ENCODE measurements at regions not wholly inside any gene's neighbourhood (a gene's known extent, or its start where the extent isn't known, plus 50 kb on each side); places are given as distances from the start of the nearest gene placed in this dataset.
A peak's percentile ranks its signal among the peaks of the same experiment; 100 is the strongest.

DNA sequence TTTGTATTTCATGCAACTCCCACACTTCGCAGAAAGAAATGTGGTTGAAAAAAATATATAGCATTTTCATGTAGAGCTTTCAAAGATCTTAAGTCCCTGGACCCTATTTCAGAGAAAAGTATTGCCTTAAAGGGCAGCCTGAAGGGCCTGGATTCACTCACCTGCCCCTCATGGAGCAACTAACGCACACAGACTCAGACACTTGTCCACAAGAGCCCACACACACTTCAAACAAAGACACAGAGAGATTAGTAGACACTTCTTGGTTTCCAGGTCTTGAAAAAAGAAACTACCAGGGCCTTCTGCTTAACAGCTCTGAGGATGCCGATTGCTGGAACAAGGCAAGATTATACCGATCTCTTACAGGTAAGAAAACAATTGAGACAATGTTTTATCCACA lies 122.2 kb downstream of the ZBTB18 start:
- Histone ChIP-seq H3K27me3 (ENCODE audit: insufficient read depth, low read length, poor library complexity, severe bottlenecking) (no peaks in the 10 kb centered on the region), H3K4me3 (ENCODE audit: low read length) (no peak overlapping the region), H3K27ac (ENCODE audit: low read depth, low read length) (no peak overlapping the region), H3K9me3 (ENCODE audit: low read length) (no peaks in the 10 kb centered on the region), H3K4me1 (ENCODE audit: insufficient read depth, low read length) (no peaks in the 10 kb centered on the region), H3K36me3 (ENCODE audit: insufficient read depth, low read length) (no peaks in the 10 kb centered on the region)
- Mint-ChIP-seq H3K36me3 (no peaks in the 10 kb centered on the region), H3K27ac (no peak overlapping the region), H3K9me3 (no peaks in the 10 kb centered on the region), H3K27me3 (no peaks in the 10 kb centered on the region), H3K4me3 (no peak overlapping the region), H3K4me1 (no peaks in the 10 kb centered on the region)
- ChIA-PET POLR2A (no interaction called here), CTCF (no interaction called here)
- DNase-seq, result no peak

GRCh38 chr1:244173769-244174168 lies 122.7 kb downstream of the ZBTB18 start:
- H3K36me3 ChIP-seq (ENCODE audit: insufficient read depth, low read length), result no peaks in the 10 kb centered on the region
- H3K27me3 ChIP-seq (ENCODE audit: insufficient read depth, low read length, poor library complexity, severe bottlenecking), result no peaks in the 10 kb centered on the region
- H3K27ac Mint-ChIP-seq, result no peak overlapping the region
- H3K9me3 Mint-ChIP-seq, result no peaks in the 10 kb centered on the region
- H3K27me3 Mint-ChIP-seq, result no peaks in the 10 kb centered on the region
- POLR2A ChIA-PET, result no interaction called here
- H3K4me3 Mint-ChIP-seq, result no peak overlapping the region
- H3K27ac ChIP-seq (ENCODE audit: low read depth, low read length), result no peak overlapping the region
- H3K4me3 ChIP-seq (ENCODE audit: low read length), result no peak overlapping the region
- no peaks in the 10 kb centered on the region for H3K4me1 Mint-ChIP-seq
- H3K36me3 Mint-ChIP-seq, result no peaks in the 10 kb centered on the region
- DNase-seq, result no peak
- CTCF ChIA-PET, result no interaction called here
- H3K4me1 ChIP-seq (ENCODE audit: insufficient read depth, low read length), result no peaks in the 10 kb centered on the region
- H3K9me3 ChIP-seq (ENCODE audit: low read length), result no peaks in the 10 kb centered on the region

DNA sequence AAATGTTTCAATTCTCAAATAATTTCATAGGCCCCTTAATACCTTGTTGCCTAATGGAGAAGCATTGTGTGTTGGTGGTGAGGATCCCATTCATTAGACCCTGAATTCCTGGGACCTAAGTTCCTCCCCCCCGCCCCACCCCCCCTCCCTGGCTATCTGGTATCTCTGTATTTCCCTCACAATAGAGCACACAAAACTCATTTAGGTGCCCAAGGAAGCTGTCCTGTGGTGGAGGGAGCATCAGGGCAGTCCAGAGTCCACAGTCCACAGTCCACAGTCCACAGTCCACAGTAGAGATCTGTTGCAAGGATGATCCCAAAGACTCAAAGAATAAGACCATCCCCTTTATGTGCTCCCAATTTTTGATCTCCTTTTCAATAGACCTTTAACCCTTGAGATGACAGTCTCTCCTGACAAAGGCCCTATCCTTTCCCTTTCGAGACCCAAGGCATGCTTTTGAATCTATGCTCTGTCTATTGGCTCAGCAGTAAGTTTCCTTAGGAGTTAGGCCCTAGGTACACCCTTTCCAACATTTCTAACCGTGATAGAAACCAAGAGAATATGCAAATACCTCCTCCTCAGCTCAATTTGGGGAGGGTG lies 123.9 kb downstream of the ZBTB18 start:
- POLR2A ChIA-PET, result no interaction called here
- no peak for DNase-seq
- no peaks in the 10 kb centered on the region for H3K4me1 Mint-ChIP-seq
- no peak overlapping the region for H3K27ac Mint-ChIP-seq
- Histone ChIP-seq H3K36me3 (ENCODE audit: insufficient read depth, low read length) (no peaks in the 10 kb centered on the region), H3K9me3 (ENCODE audit: low read length) (no peaks in the 10 kb centered on the region), H3K27ac (ENCODE audit: low read depth, low read length) (no peak overlapping the region), H3K27me3 (ENCODE audit: insufficient read depth, low read length, poor library complexity, severe bottlenecking) (no peaks in the 10 kb centered on the region), H3K4me3 (ENCODE audit: low read length) (no peak overlapping the region), H3K4me1 (ENCODE audit: insufficient read depth, low read length) (no peaks in the 10 kb centered on the region)
- H3K9me3 Mint-ChIP-seq, result no peaks in the 10 kb centered on the region
- H3K4me3 Mint-ChIP-seq, result peak overlapping the region in 1 of 7 donors; percentile 28
- no peaks in the 10 kb centered on the region for H3K27me3 Mint-ChIP-seq
- CTCF ChIA-PET, result no interaction called here
- no peaks in the 10 kb centered on the region for H3K36me3 Mint-ChIP-seq

DNA sequence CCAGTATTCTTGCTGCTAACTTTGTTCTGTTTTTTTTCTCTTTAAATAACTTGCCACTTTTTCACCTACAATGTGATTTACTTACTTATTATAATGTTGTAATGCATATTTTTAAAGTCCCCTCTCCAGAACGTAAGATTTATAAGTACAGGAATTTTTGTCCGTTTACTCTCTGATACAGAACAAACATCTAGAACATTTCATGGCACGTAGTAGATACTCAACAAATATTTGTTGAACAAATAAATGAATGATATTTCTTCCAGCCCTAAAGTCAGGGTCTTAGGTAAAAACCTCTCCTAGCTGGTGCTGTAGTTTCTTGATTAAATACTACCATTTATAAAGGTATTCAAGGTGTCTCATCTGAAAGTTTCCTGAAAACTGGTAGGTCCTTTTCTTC lies 125.1 kb downstream of the ZBTB18 start:
- no peaks in the 10 kb centered on the region for H3K4me1 ChIP-seq (ENCODE audit: insufficient read depth, low read length)
- H3K27ac Mint-ChIP-seq, result no peak overlapping the region
- H3K36me3 Mint-ChIP-seq, result no peaks in the 10 kb centered on the region
- H3K4me3 Mint-ChIP-seq, result no peak overlapping the region
- no peaks in the 10 kb centered on the region for H3K36me3 ChIP-seq (ENCODE audit: insufficient read depth, low read length)
- ChIA-PET CTCF (no interaction called here), POLR2A (no interaction called here)
- no peaks in the 10 kb centered on the region for H3K27me3 Mint-ChIP-seq
- no peaks in the 10 kb centered on the region for H3K4me1 Mint-ChIP-seq
- H3K27me3 ChIP-seq (ENCODE audit: insufficient read depth, low read length, poor library complexity, severe bottlenecking), result no peaks in the 10 kb centered on the region
- no peak overlapping the region for H3K27ac ChIP-seq (ENCODE audit: low read depth, low read length)
- H3K4me3 ChIP-seq (ENCODE audit: low read length), result no peak overlapping the region
- no peaks in the 10 kb centered on the region for H3K9me3 Mint-ChIP-seq
- no peaks in the 10 kb centered on the region for H3K9me3 ChIP-seq (ENCODE audit: low read length)
- no peak for DNase-seq

DNA sequence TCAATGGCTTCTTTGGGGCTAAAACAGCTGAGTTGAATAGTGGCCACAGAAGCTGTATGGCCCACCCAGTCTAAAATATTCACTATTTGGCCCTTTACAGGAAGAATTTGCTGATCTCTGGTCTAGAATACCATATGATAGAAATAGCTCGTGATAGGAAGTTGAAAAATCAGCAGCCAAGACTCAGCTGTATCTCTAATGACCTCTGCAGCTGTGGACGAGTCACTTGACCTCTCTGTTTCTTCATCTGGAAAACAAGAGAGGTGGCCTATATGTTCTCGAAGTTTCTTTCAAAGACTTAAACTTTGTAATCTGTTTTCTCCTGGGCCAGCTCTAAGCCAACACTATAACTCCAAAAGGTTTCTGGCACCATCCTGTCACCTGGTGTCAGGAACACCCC lies 129.2 kb downstream of the ZBTB18 start:
- no peaks in the 10 kb centered on the region for H3K4me1 Mint-ChIP-seq
- no peaks in the 10 kb centered on the region for H3K9me3 ChIP-seq (ENCODE audit: low read length)
- POLR2A ChIA-PET, result no interaction called here
- no peaks in the 10 kb centered on the region for H3K36me3 Mint-ChIP-seq
- no peak for DNase-seq
- H3K4me1 ChIP-seq (ENCODE audit: insufficient read depth, low read length), result no peaks in the 10 kb centered on the region
- no peak overlapping the region for H3K4me3 Mint-ChIP-seq
- H3K27ac ChIP-seq (ENCODE audit: low read depth, low read length), result no peak overlapping the region
- CTCF ChIA-PET, result interaction anchor here (1.2 kb wide), 1 partner anchor 10 kb away, joined by 3 read pairs; no protein-coding TSS in a partner anchor
- no peaks in the 10 kb centered on the region for H3K27me3 ChIP-seq (ENCODE audit: insufficient read depth, low read length, poor library complexity, severe bottlenecking)
- no peak overlapping the region for H3K4me3 ChIP-seq (ENCODE audit: low read length)
- H3K27me3 Mint-ChIP-seq, result peaks cover 2 to 3% of the 10 kb centered on the region in 2 donors
- no peaks in the 10 kb centered on the region for H3K36me3 ChIP-seq (ENCODE audit: insufficient read depth, low read length)
- H3K27ac Mint-ChIP-seq, result no peak overlapping the region
- H3K9me3 Mint-ChIP-seq, result no peaks in the 10 kb centered on the region

GRCh38 chr1:244181867-244182266 lies 130.8 kb downstream of the ZBTB18 start:
- Histone ChIP-seq H3K9me3 (ENCODE audit: low read length) (no peaks in the 10 kb centered on the region), H3K4me3 (ENCODE audit: low read length) (no peak overlapping the region), H3K4me1 (ENCODE audit: insufficient read depth, low read length) (no peaks in the 10 kb centered on the region), H3K36me3 (ENCODE audit: insufficient read depth, low read length) (no peaks in the 10 kb centered on the region), H3K27ac (ENCODE audit: low read depth, low read length) (no peak overlapping the region), H3K27me3 (ENCODE audit: insufficient read depth, low read length, poor library complexity, severe bottlenecking) (no peaks in the 10 kb centered on the region)
- H3K27me3 Mint-ChIP-seq, result peaks cover 3 to 9% of the 10 kb centered on the region in 2 donors
- CTCF ChIA-PET, result no interaction called here
- POLR2A ChIA-PET, result no interaction called here
- H3K4me1 Mint-ChIP-seq, result no peaks in the 10 kb centered on the region
- no peaks in the 10 kb centered on the region for H3K36me3 Mint-ChIP-seq
- no peak overlapping the region for H3K27ac Mint-ChIP-seq
- no peak overlapping the region for H3K4me3 Mint-ChIP-seq
- DNase-seq, result no peak
- H3K9me3 Mint-ChIP-seq, result no peaks in the 10 kb centered on the region

GRCh38 chr1:244183037-244183436 lies 132.0 kb downstream of the ZBTB18 start:
- Histone ChIP-seq H3K4me3 (ENCODE audit: low read length) (no peak overlapping the region), H3K27ac (ENCODE audit: low read depth, low read length) (no peak overlapping the region), H3K36me3 (ENCODE audit: insufficient read depth, low read length) (no peaks in the 10 kb centered on the region), H3K4me1 (ENCODE audit: insufficient read depth, low read length) (no peaks in the 10 kb centered on the region), H3K27me3 (ENCODE audit: insufficient read depth, low read length, poor library complexity, severe bottlenecking) (no peaks in the 10 kb centered on the region), H3K9me3 (ENCODE audit: low read length) (no peaks in the 10 kb centered on the region)
- Mint-ChIP-seq H3K36me3 (no peaks in the 10 kb centered on the region), H3K4me3 (no peak overlapping the region), H3K27ac (no peak overlapping the region), H3K27me3 (peaks cover 3 to 9% of the 10 kb centered on the region in 2 donors), H3K4me1 (no peaks in the 10 kb centered on the region), H3K9me3 (no peaks in the 10 kb centered on the region)
- POLR2A ChIA-PET, result no interaction called here
- CTCF ChIA-PET, result no interaction called here
- no peak for DNase-seq

GRCh38 chr1:244186372-244186771 lies 135.3 kb downstream of the ZBTB18 start:
- H3K4me1 Mint-ChIP-seq, result no peaks in the 10 kb centered on the region
- peaks cover 0 to 5% (median 0%) of the 10 kb centered on the region in 3 donors for H3K36me3 Mint-ChIP-seq
- peaks cover 3 to 22% of the 10 kb centered on the region in 2 donors for H3K27me3 Mint-ChIP-seq
- H3K4me3 Mint-ChIP-seq, result no peak overlapping the region
- Histone ChIP-seq H3K27ac (ENCODE audit: low read depth, low read length) (no peak overlapping the region), H3K27me3 (ENCODE audit: insufficient read depth, low read length, poor library complexity, severe bottlenecking) (no peaks in the 10 kb centered on the region), H3K4me1 (ENCODE audit: insufficient read depth, low read length) (no peaks in the 10 kb centered on the region), H3K36me3 (ENCODE audit: insufficient read depth, low read length) (no peaks in the 10 kb centered on the region), H3K4me3 (ENCODE audit: low read length) (no peak overlapping the region), H3K9me3 (ENCODE audit: low read length) (no peaks in the 10 kb centered on the region)
- H3K9me3 Mint-ChIP-seq, result no peaks in the 10 kb centered on the region
- ChIA-PET CTCF (no interaction called here), POLR2A (no interaction called here)
- no peak for DNase-seq
- no peak overlapping the region for H3K27ac Mint-ChIP-seq

- POLR2A ChIA-PET, result no interaction called here
- Histone ChIP-seq H3K9me3 (ENCODE audit: low read length) (no peaks in the 10 kb centered on the region), H3K27me3 (ENCODE audit: insufficient read depth, low read length, poor library complexity, severe bottlenecking) (no peaks in the 10 kb centered on the region), H3K4me3 (ENCODE audit: low read length) (no peak overlapping the region), H3K36me3 (ENCODE audit: insufficient read depth, low read length) (no peaks in the 10 kb centered on the region), H3K4me1 (ENCODE audit: insufficient read depth, low read length) (no peaks in the 10 kb centered on the region), H3K27ac (ENCODE audit: low read depth, low read length) (no peak overlapping the region)
- CTCF ChIA-PET, result no interaction called here
- Mint-ChIP-seq H3K36me3 (peaks cover 0 to 5% (median 0%) of the 10 kb centered on the region in 3 donors), H3K27ac (no peak overlapping the region), H3K27me3 (peaks cover 3 to 24% of the 10 kb centered on the region in 2 donors), H3K4me1 (no peaks in the 10 kb centered on the region), H3K4me3 (no peak overlapping the region), H3K9me3 (no peaks in the 10 kb centered on the region)
- no peak for DNase-seq
Measured at GRCh38 chr1:244187310-244187709, 136.2 kb downstream of the ZBTB18 start.
